ENCODE measurements at regions not wholly inside any gene's neighbourhood (a gene's known extent, or its start where the extent isn't known, plus 50 kb on each side); places are given as distances from the start of the nearest gene placed in this dataset.

GRCh38 chr5:58009754-58010153, 450.1 kb downstream of the PLK2 start:
- no peak for DNase-seq (ENCODE audit: low spot score, unreplicated experiment)
- no peak overlapping the region for H3K4me3 Mint-ChIP-seq (ENCODE audit: low read depth)
- H3K27me3 Mint-ChIP-seq: no peaks in the 10 kb centered on the region
- H3K9me3 Mint-ChIP-seq (ENCODE audit: low read depth): no peaks in the 10 kb centered on the region
- H3K4me1 Mint-ChIP-seq (ENCODE audit: low read depth): peaks cover 1% of the 10 kb centered on the region
- no peak for TF ChIP-seq CTCF (IDR thresholded peaks at IDR 0.05; ENCODE audit: unreplicated experiment)
- H3K27ac Mint-ChIP-seq: no peak overlapping the region
- H3K36me3 Mint-ChIP-seq (ENCODE audit: insufficient read depth): no peaks in the 10 kb centered on the region

- Mint-ChIP-seq H3K27ac (no peak overlapping the region), H3K9me3 (ENCODE audit: low read depth) (peaks cover 6% of the 10 kb centered on the region), H3K4me3 (ENCODE audit: low read depth) (no peak overlapping the region), H3K4me1 (ENCODE audit: low read depth) (no peaks in the 10 kb centered on the region), H3K36me3 (ENCODE audit: insufficient read depth) (no peaks in the 10 kb centered on the region), H3K27me3 (no peaks in the 10 kb centered on the region)
- TF ChIP-seq CTCF (IDR thresholded peaks at IDR 0.05; ENCODE audit: unreplicated experiment): no peak
- no peak for DNase-seq (ENCODE audit: low spot score, unreplicated experiment)
These were observed 457.6 kb downstream of the PLK2 start for GRCh38 chr5:58002323-58002722.

GRCh38 chr5:57993866-57994265, 466.0 kb downstream of the PLK2 start:
- H3K4me3 Mint-ChIP-seq (ENCODE audit: low read depth): no peak overlapping the region
- H3K4me1 Mint-ChIP-seq (ENCODE audit: low read depth): peaks cover 8% of the 10 kb centered on the region
- H3K9me3 Mint-ChIP-seq (ENCODE audit: low read depth): no peaks in the 10 kb centered on the region
- H3K27me3 Mint-ChIP-seq: no peaks in the 10 kb centered on the region
- DNase-seq (ENCODE audit: low spot score, unreplicated experiment): no peak
- no peak overlapping the region for H3K27ac Mint-ChIP-seq
- no peak for TF ChIP-seq CTCF (IDR thresholded peaks at IDR 0.05; ENCODE audit: unreplicated experiment)
- no peaks in the 10 kb centered on the region for H3K36me3 Mint-ChIP-seq (ENCODE audit: insufficient read depth)

GRCh38 chr5:57989378-57989777, 470.5 kb downstream of the PLK2 start:
- no peaks in the 10 kb centered on the region for H3K36me3 Mint-ChIP-seq (ENCODE audit: insufficient read depth)
- peaks cover 11% of the 10 kb centered on the region for H3K4me1 Mint-ChIP-seq (ENCODE audit: low read depth)
- no peak for TF ChIP-seq CTCF (IDR thresholded peaks at IDR 0.05; ENCODE audit: unreplicated experiment)
- H3K4me3 Mint-ChIP-seq (ENCODE audit: low read depth): no peak overlapping the region
- H3K27ac Mint-ChIP-seq: no peak overlapping the region
- H3K9me3 Mint-ChIP-seq (ENCODE audit: low read depth): no peaks in the 10 kb centered on the region
- H3K27me3 Mint-ChIP-seq: no peaks in the 10 kb centered on the region
- no peak for DNase-seq (ENCODE audit: low spot score, unreplicated experiment)

- peaks cover 11% of the 10 kb centered on the region for H3K4me1 Mint-ChIP-seq (ENCODE audit: low read depth)
- DNase-seq (ENCODE audit: low spot score, unreplicated experiment): no peak
- H3K27ac Mint-ChIP-seq: no peak overlapping the region
- no peaks in the 10 kb centered on the region for H3K27me3 Mint-ChIP-seq
- no peaks in the 10 kb centered on the region for H3K9me3 Mint-ChIP-seq (ENCODE audit: low read depth)
- no peak overlapping the region for H3K4me3 Mint-ChIP-seq (ENCODE audit: low read depth)
- no peak for TF ChIP-seq CTCF (IDR thresholded peaks at IDR 0.05; ENCODE audit: unreplicated experiment)
- H3K36me3 Mint-ChIP-seq (ENCODE audit: insufficient read depth): no peaks in the 10 kb centered on the region
These were observed 471.1 kb downstream of the PLK2 start for GRCh38 chr5:57988813-57989212.
